ENCODE measurements at regions not wholly inside any gene's neighbourhood (a gene's known extent, or its start where the extent isn't known, plus 50 kb on each side); places are given as distances from the start of the nearest gene placed in this dataset.

- Histone ChIP-seq H3K4me3 (ENCODE audit: low read length, poor library complexity, severe bottlenecking) (no peak overlapping the region), H2AFZ (ENCODE audit: low read length) (no peak overlapping the region), H4K20me1 (ENCODE audit: insufficient read depth, low read length, poor library complexity, severe bottlenecking) (no peaks in the 10 kb centered on the region), H3K79me2 (ENCODE audit: insufficient read depth, low read length) (no peaks in the 10 kb centered on the region), H3K36me3 (ENCODE audit: insufficient read depth, low read length) (no peaks in the 10 kb centered on the region), H3K9me2 (replicated peaks; ENCODE audit: low read depth, low read length) (no peaks in the 10 kb centered on the region), H3K4me1 (ENCODE audit: insufficient read depth, low read length, poor library complexity, severe bottlenecking) (peaks cover 71% of the 10 kb centered on the region), H3F3A (ENCODE audit: low read depth) (peaks cover 9% of the 10 kb centered on the region; the same call in 1 of the 2 replicates), H3K9ac (ENCODE audit: low read depth, low read length, poor library complexity, severe bottlenecking) (peak overlapping the region; percentile 4), H3K27me3 (ENCODE audit: insufficient read depth, low read length, poor library complexity, severe bottlenecking) (no peaks in the 10 kb centered on the region), H3K9me3 (ENCODE audit: insufficient read depth, low read depth, low read length) (no peaks in the 10 kb centered on the region), H3K4me2 (ENCODE audit: low read depth, low read length, poor library complexity, severe bottlenecking) (no peak overlapping the region)
- no peak for TF ChIP-seq CTCF (conservative IDR thresholded peaks at IDR 0.05; ENCODE audit: low read length)
- TF ChIP-seq EZH2phosphoT487 (IDR thresholded peaks at IDR 0.05; ENCODE audit: borderline replicate concordance), result no peak
Measured at GRCh38 chr10:47141349-47141748, 158.6 kb upstream of the GDF10 start.

GRCh38 chr10:47143072-47143471 lies 156.9 kb upstream of the GDF10 start:
- no peak overlapping the region for H3K4me2 ChIP-seq (ENCODE audit: low read depth, low read length, poor library complexity, severe bottlenecking)
- no peaks in the 10 kb centered on the region for H3K27me3 ChIP-seq (ENCODE audit: insufficient read depth, low read length, poor library complexity, severe bottlenecking)
- no peak overlapping the region for H3K4me3 ChIP-seq (ENCODE audit: low read length, poor library complexity, severe bottlenecking)
- H3F3A ChIP-seq (ENCODE audit: low read depth), result peaks cover 9% of the 10 kb centered on the region; the same call in 1 of the 2 replicates
- peaks cover 55% of the 10 kb centered on the region for H3K4me1 ChIP-seq (ENCODE audit: insufficient read depth, low read length, poor library complexity, severe bottlenecking)
- H3K9me3 ChIP-seq (ENCODE audit: insufficient read depth, low read depth, low read length), result no peaks in the 10 kb centered on the region
- no peaks in the 10 kb centered on the region for H4K20me1 ChIP-seq (ENCODE audit: insufficient read depth, low read length, poor library complexity, severe bottlenecking)
- no peaks in the 10 kb centered on the region for H3K9me2 ChIP-seq (replicated peaks; ENCODE audit: low read depth, low read length)
- H2AFZ ChIP-seq (ENCODE audit: low read length), result no peak overlapping the region
- no peak overlapping the region for H3K9ac ChIP-seq (ENCODE audit: low read depth, low read length, poor library complexity, severe bottlenecking)
- H3K36me3 ChIP-seq (ENCODE audit: insufficient read depth, low read length), result no peaks in the 10 kb centered on the region
- no peaks in the 10 kb centered on the region for H3K79me2 ChIP-seq (ENCODE audit: insufficient read depth, low read length)
- TF ChIP-seq EZH2phosphoT487 (IDR thresholded peaks at IDR 0.05; ENCODE audit: borderline replicate concordance), result no peak
- TF ChIP-seq CTCF (conservative IDR thresholded peaks at IDR 0.05; ENCODE audit: low read length), result no peak

- no peak overlapping the region for H3K4me2 ChIP-seq (ENCODE audit: low read depth, low read length, poor library complexity, severe bottlenecking)
- H3K36me3 ChIP-seq (ENCODE audit: insufficient read depth, low read length), result no peaks in the 10 kb centered on the region
- H4K20me1 ChIP-seq (ENCODE audit: insufficient read depth, low read length, poor library complexity, severe bottlenecking), result no peaks in the 10 kb centered on the region
- no peaks in the 10 kb centered on the region for H3K79me2 ChIP-seq (ENCODE audit: insufficient read depth, low read length)
- peaks cover 51% of the 10 kb centered on the region for H3K4me1 ChIP-seq (ENCODE audit: insufficient read depth, low read length, poor library complexity, severe bottlenecking)
- H3K4me3 ChIP-seq (ENCODE audit: low read length, poor library complexity, severe bottlenecking), result no peak overlapping the region
- H3K9me2 ChIP-seq (replicated peaks; ENCODE audit: low read depth, low read length), result no peaks in the 10 kb centered on the region
- H2AFZ ChIP-seq (ENCODE audit: low read length), result no peak overlapping the region
- TF ChIP-seq EZH2phosphoT487 (IDR thresholded peaks at IDR 0.05; ENCODE audit: borderline replicate concordance) (no peak), CTCF (conservative IDR thresholded peaks at IDR 0.05; ENCODE audit: low read length) (no peak)
- H3K27me3 ChIP-seq (ENCODE audit: insufficient read depth, low read length, poor library complexity, severe bottlenecking), result no peaks in the 10 kb centered on the region
- peaks cover 9% of the 10 kb centered on the region; the same call in 1 of the 2 replicates for H3F3A ChIP-seq (ENCODE audit: low read depth)
- no peaks in the 10 kb centered on the region for H3K9me3 ChIP-seq (ENCODE audit: insufficient read depth, low read depth, low read length)
- H3K9ac ChIP-seq (ENCODE audit: low read depth, low read length, poor library complexity, severe bottlenecking), result no peak overlapping the region
Measured at GRCh38 chr10:47143473-47143872, 156.5 kb upstream of the GDF10 start.

All from Loucy (cell line).